ENCODE measurements at regions not wholly inside any gene's neighbourhood (a gene's known extent, or its start where the extent isn't known, plus 50 kb on each side); places are given as distances from the start of the nearest gene placed in this dataset.

- Histone ChIP-seq H3K27me3 (ENCODE audit: insufficient read depth, low read depth, low read length) (no peaks in the 10 kb centered on the region), H3F3A (ENCODE audit: insufficient read depth, low read length, poor library complexity, severe bottlenecking) (no peaks in the 10 kb centered on the region), H3K36me3 (ENCODE audit: insufficient read depth, low read length) (no peaks in the 10 kb centered on the region), H3K27ac (ENCODE audit: low read length) (no peak overlapping the region), H2AFZ (ENCODE audit: low read depth, low read length) (no peak overlapping the region), H4K20me1 (ENCODE audit: insufficient read depth) (no peaks in the 10 kb centered on the region), H3K79me2 (replicated peaks; ENCODE audit: insufficient read depth, low read length) (no peaks in the 10 kb centered on the region), H3K9me2 (ENCODE audit: insufficient read depth, low read length) (no peaks in the 10 kb centered on the region), H3K9ac (ENCODE audit: low read length) (no peak overlapping the region), H3K4me3 (ENCODE audit: low read length) (no peak overlapping the region), H3K9me3 (ENCODE audit: low read length) (no peaks in the 10 kb centered on the region), H3K4me2 (ENCODE audit: low read length) (no peak overlapping the region)
- TF ChIP-seq SMC3 (conservative IDR thresholded peaks at IDR 0.05; ENCODE audit: poor library complexity) (no peak), POLR2AphosphoS5 (IDR thresholded peaks at IDR 0.05) (no peak)
Measured at GRCh38 chr6:40188931-40189330, 254.7 kb upstream of the MOCS1 start.

- Histone ChIP-seq H3K4me2 (ENCODE audit: low read length) (no peak overlapping the region), H3K9ac (ENCODE audit: low read length) (no peak overlapping the region), H3K27me3 (ENCODE audit: insufficient read depth, low read depth, low read length) (no peaks in the 10 kb centered on the region), H4K20me1 (ENCODE audit: insufficient read depth) (no peaks in the 10 kb centered on the region), H3K9me2 (ENCODE audit: insufficient read depth, low read length) (no peaks in the 10 kb centered on the region), H3K36me3 (ENCODE audit: insufficient read depth, low read length) (no peaks in the 10 kb centered on the region), H3K79me2 (replicated peaks; ENCODE audit: insufficient read depth, low read length) (no peaks in the 10 kb centered on the region), H3K9me3 (ENCODE audit: low read length) (no peaks in the 10 kb centered on the region), H3K27ac (ENCODE audit: low read length) (no peak overlapping the region), H3F3A (ENCODE audit: insufficient read depth, low read length, poor library complexity, severe bottlenecking) (no peaks in the 10 kb centered on the region), H2AFZ (ENCODE audit: low read depth, low read length) (no peak overlapping the region), H3K4me3 (ENCODE audit: low read length) (no peak overlapping the region)
- TF ChIP-seq EZH2 (IDR thresholded peaks at IDR 0.05; ENCODE audit: borderline replicate concordance, insufficient read depth, low read length, poor library complexity, severe bottlenecking) (no peak), EP300 (conservative IDR thresholded peaks at IDR 0.05; ENCODE audit: poor library complexity, severe bottlenecking) (no peak), POLR2AphosphoS5 (IDR thresholded peaks at IDR 0.05) (no peak), MXI1 (conservative IDR thresholded peaks at IDR 0.05; ENCODE audit: poor library complexity, severe bottlenecking) (no peak), CTCF (IDR thresholded peaks at IDR 0.05; ENCODE audit: poor library complexity, severe bottlenecking) (no peak), TAF1 (IDR thresholded peaks at IDR 0.05; ENCODE audit: low read depth) (no peak), REST (IDR thresholded peaks at IDR 0.05; ENCODE audit: borderline replicate concordance) (no peak), SMC3 (conservative IDR thresholded peaks at IDR 0.05; ENCODE audit: poor library complexity) (no peak), RAD21 (conservative IDR thresholded peaks at IDR 0.05) (no peak)
Measured at GRCh38 chr6:40187535-40188144, 253.4 kb upstream of the MOCS1 start.

Measured in neural cell (in vitro differentiated cells).